HPDE6-E6E7 (cell line): ENCODE measurements at regions not wholly inside any gene's neighbourhood (a gene's known extent, or its start where the extent isn't known, plus 50 kb on each side); places are given as distances from the start of the nearest gene placed in this dataset.
A peak's percentile ranks its signal among the peaks of the same experiment; 100 is the strongest.

Source experiments
- DNase-seq: peaks from one replicate; pipeline ENCODE4 v3.0.0; 2011; ENCODE audit warnings: missing footprints; ENCODE audit errors: extremely low spot score

DNA sequence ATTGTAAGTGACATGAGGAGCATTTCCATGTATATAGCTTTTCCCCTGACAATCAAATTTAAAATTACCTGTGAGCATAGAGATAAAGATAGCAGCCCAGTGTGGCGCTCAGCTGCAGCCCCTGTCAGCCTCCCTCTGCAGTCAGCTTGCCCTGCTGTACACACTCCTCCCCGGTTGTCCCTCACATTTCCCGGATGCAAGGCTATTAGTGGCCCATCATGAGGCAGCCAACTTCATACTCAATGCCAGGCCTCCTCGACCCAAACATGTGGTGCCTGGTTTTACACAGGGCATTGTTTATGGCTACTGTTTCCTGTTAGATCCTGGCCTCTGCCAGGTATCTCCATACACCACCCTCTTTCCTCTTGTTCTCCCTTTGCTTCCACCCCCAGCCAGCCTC is 116.1 kb upstream of the SH3BP4 start:
- no peak for DNase-seq

GRCh38 chr2:234834228-234834923 is 117.4 kb upstream of the SH3BP4 start:
- DNase-seq = no peak

DNA sequence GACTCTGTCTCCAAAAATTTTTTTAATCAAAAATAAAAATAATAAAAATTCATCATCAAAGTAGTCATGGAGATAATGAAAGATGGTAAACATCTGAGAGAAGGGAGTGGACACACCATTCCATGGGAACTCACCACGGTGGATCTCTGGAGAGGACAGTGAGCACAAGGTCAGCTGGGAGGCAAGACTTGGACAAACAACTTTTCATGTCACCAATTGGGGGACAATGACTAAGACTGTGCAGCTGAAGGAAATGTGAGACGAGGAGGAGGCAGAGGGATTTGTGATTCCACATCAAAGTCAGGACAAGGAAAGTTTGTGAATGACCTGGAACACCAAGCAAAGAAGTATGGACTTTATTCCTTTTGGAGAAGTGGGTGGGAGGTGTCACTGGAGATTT is 121.0 kb upstream of the SH3BP4 start:
- no peak for DNase-seq

- DNase-seq = no peak
Measured at GRCh38 chr2:234829074-234829455, 122.8 kb upstream of the SH3BP4 start.

- DNase-seq = no peak
Measured at GRCh38 chr2:234828382-234829073, 123.3 kb upstream of the SH3BP4 start.

- no peak for DNase-seq
Measured at GRCh38 chr2:234827096-234827860, 124.5 kb upstream of the SH3BP4 start.

DNA sequence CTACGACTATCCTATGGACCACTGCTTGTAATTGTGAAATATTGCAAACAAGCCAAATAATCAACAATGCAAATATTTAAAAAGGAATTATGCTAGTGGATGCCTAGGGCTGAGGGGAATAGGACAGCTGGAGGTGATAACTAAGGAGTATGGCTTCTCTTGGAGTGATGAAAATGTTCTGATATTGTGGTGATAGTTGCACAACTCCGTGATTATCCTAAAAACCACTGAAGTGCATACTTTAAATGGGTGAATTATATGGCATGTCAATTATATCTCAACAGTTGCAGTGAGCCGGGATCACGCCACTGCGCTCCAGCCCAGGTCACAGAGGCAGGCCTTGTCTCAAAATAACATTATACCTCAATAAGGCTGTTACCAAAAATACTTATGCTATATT is 125.1 kb upstream of the SH3BP4 start:
- DNase-seq = no peak

DNA sequence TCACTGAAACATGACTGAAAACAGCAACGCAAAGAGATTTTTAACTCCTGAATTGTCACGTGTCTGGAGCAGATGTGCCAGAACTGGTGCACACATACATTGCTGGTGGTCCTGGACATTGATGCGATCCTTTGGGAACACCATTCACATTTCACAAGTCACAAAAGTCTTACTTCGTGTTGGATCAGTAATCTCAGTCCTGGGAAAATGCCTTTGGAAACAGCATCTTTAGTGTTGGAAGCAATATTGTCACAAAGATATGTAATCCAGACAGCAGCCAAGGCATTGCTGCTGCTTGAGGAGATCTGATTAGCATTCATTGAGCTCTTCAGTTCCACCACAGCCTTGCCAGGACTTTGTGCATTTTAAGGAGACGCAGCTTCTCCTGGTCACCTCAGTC is 126.2 kb upstream of the SH3BP4 start:
- no peak for DNase-seq

DNA sequence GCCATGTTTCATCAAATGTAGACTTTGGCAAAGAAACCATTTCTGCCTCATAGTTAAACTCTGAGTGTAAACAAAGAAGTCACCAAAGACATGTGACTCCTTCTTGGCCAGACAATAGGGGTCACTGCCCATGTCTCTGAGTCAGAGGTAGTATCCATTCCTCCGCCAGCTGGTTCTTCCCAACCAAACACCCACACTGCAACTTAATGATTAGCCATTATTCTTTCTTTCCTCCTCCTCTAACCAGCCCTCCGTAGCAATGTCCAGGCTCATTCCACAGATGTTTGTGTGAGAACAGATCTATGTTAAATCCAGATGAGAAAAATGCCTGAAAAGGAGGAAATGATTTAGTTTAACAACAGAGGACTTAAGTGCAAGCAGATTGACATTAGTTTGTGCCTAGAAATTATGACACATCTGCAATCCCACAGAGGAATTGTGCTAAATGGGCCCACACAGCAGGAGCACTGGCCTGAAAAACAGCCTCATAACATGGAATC is 127.9 kb upstream of the SH3BP4 start:
- peak; percentile 58 for DNase-seq

GRCh38 chr2:234823196-234823876 is 128.5 kb upstream of the SH3BP4 start:
- no peak for DNase-seq

GRCh38 chr2:234821946-234822475 is 129.8 kb upstream of the SH3BP4 start:
- no peak for DNase-seq

GRCh38 chr2:234818937-234819336 is 132.9 kb upstream of the SH3BP4 start:
- DNase-seq = no peak

DNA sequence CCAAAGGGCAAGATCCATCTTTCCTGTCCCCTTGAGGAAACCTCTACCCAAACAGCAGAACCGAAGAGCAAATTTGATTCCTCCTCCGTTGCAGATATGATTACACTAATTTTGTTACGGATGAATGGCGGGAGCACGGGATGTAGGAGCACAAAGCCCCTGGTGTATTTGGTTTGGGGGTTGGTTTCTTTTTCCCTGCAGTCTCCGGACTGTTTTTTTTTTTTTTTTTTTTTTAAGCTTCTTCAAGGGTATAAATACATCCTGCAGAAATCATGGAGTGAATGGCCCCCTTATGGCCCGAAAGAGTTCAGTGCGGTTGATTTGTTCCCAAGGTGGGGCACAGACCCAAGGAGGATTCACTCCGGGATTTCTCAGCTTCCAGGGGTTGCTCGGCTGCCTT is 135.3 kb upstream of the SH3BP4 start:
- no peak for DNase-seq

DNA sequence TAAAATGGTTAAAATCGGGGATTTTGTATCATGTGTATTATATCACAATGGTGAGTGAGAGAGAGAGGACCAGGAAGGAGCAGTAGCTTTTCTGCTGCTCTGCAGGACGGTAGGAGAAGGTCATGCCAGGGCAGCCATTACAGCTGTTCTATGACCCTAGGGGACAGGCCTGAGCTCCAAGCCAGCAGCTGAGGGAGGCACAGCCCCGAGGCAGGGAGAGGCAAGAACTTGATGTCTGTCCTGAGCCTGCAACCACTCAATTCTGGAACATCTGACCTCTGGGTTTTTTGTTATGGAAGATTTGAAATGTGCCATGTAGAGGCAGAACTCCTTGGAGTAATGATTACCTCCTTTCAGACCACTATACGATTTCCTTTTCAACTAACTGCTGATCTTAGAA is 135.8 kb upstream of the SH3BP4 start:
- no peak for DNase-seq

- no peak for DNase-seq
Measured at GRCh38 chr2:234814374-234814773, 137.4 kb upstream of the SH3BP4 start.

DNA sequence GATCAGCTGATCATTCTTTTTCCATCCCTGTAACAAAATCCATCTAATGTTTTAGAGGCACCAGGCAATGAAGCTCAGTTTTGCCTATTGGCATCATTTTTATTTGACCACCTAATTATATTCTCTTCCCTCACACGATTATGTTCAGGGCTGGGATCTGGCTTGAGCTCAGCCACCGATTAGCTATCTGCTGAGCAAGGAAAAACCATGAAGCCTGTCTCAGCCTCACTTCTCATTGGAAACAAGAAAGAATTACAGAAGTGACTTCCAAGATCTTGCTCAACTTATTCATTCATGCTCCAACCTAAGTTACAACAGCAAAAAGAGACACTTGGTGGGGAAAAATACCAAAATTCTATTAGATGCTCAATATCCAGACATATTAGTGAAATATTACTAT is 139.0 kb upstream of the SH3BP4 start:
- no peak for DNase-seq

DNA sequence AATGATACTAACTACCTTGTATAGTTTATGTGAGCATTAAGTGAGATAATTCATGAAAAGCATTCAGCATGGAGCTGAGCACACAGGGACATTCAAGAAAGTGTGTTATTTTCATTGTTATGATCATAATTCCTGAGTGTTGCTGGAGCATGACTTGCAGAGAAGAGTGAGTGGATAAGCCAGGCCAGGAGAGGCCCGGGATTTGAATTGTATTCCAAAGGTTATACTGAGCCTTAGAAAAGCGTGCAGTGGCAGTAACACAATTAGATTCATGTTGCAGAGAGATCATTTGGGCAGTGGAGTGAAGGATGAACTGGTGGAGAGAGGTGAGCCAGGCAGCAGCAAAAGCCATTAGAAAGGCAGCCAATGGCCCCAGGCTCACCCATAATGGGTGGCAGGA is 142.9 kb upstream of the SH3BP4 start:
- DNase-seq = no peak

GRCh38 chr2:234806818-234807217 is 145.0 kb upstream of the SH3BP4 start:
- no peak for DNase-seq

DNA sequence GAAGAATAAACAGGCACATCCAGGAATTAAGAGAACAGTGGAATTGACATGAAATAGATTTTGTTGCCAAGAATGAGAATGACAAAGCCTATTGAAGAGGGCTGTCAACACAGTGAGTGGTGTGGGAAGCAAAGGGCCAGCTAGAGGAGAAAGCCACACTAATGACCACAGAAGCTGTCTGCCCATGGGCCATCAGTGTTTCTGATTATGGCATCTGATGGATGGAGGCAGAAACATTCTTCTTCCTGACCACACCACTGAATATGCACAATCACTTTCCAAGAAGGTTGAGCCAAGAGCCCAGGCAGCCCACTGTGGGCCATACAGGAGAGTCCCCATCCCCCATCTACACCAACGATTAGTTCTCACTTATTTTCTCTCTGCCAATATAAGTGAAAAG is 146.0 kb upstream of the SH3BP4 start:
- no peak for DNase-seq

GRCh38 chr2:234804704-234805103 is 147.1 kb upstream of the SH3BP4 start:
- no peak for DNase-seq

GRCh38 chr2:234802845-234803171 is 149.0 kb upstream of the SH3BP4 start:
- DNase-seq = no peak
